Mesodermal cell (in vitro differentiated cells): ENCODE measurements at regions not wholly inside any gene's neighbourhood (a gene's known extent, or its start where the extent isn't known, plus 50 kb on each side); places are given as distances from the start of the nearest gene placed in this dataset.

ENCODE experiments used
- H3K27ac ChIP-seq: 2 replicates; pipeline ENCODE4 v1.7.0; 2013; ENCODE audit warnings: mild to moderate bottlenecking, low read depth, low read length, moderate library complexity; ENCODE audit not compliant: severe bottlenecking
- H3K36me3 ChIP-seq: 2 replicates; pipeline ENCODE4 v1.7.1; 2013; ENCODE audit warnings: mild to moderate bottlenecking, low read length, moderate library complexity; ENCODE audit not compliant: control insufficient read depth, insufficient read depth
- H3K4me1 ChIP-seq: one replicate; pipeline ENCODE4 v1.7.1; 2013; ENCODE audit warnings: mild to moderate bottlenecking, low read length; ENCODE audit not compliant: insufficient read depth, control insufficient read depth, poor library complexity, severe bottlenecking
- H3K4me3 ChIP-seq: 2 replicates; pipeline ENCODE4 v1.7.0; 2013; ENCODE audit warnings: low read length, control low read depth, mild to moderate bottlenecking; ENCODE audit not compliant: insufficient read depth, poor library complexity, severe bottlenecking; ENCODE audit errors: extremely low read depth
- H3K9me3 ChIP-seq: 2 replicates; pipeline ENCODE4 v1.7.1; 2013; ENCODE audit warnings: mild to moderate bottlenecking, low read length, moderate library complexity; ENCODE audit not compliant: control insufficient read depth
- WGBS, 2 experiments: methylation state at CpG; one replicate each; pipeline ENCODE4 v1.1.5; 2013; ENCODE audit warnings: missing lambda C conversion rate in 2 of 2; ENCODE audit not compliant: insufficient coverage in 2 of 2; 5-methylcytosine and 5-hydroxymethylcytosine counted together

GRCh38 chr10:120111628-120112027, 219.1 kb downstream of the SEC23IP start:
- Histone ChIP-seq H3K4me3 (no peak overlapping the region), H3K27ac (no peak overlapping the region), H3K4me1 (peaks cover 8% of the 10 kb centered on the region), H3K36me3 (no peaks in the 10 kb centered on the region), H3K9me3 (no peaks in the 10 kb centered on the region)
- 0% methylated on average over 1 of the region's 3 CpGs; no CpG with 5 or more reads in 1 of the 2 experiments for WGBS, 2 experiments

- H3K4me1 ChIP-seq, result peaks cover 8% of the 10 kb centered on the region
- no peak overlapping the region for H3K4me3 ChIP-seq
- H3K36me3 ChIP-seq, result no peaks in the 10 kb centered on the region
- H3K9me3 ChIP-seq, result no peaks in the 10 kb centered on the region
- H3K27ac ChIP-seq, result no peak overlapping the region
These were observed 220.3 kb downstream of the SEC23IP start for GRCh38 chr10:120112809-120113208.

- H3K27ac ChIP-seq, result no peak overlapping the region
- H3K36me3 ChIP-seq, result no peaks in the 10 kb centered on the region
- WGBS, 2 experiments, result 95 to 97% methylated on average over 5 to 6 of the region's 6 CpGs
- no peak overlapping the region for H3K4me3 ChIP-seq
- no peaks in the 10 kb centered on the region for H3K9me3 ChIP-seq
- peaks cover 8% of the 10 kb centered on the region for H3K4me1 ChIP-seq
These were observed 223.4 kb downstream of the SEC23IP start for GRCh38 chr10:120115959-120116358.

GRCh38 chr10:120121768-120122167, 229.2 kb downstream of the SEC23IP start:
- no peaks in the 10 kb centered on the region for H3K9me3 ChIP-seq
- H3K36me3 ChIP-seq, result no peaks in the 10 kb centered on the region
- H3K4me3 ChIP-seq, result no peak overlapping the region
- no peak overlapping the region for H3K27ac ChIP-seq
- H3K4me1 ChIP-seq, result no peaks in the 10 kb centered on the region
- 100% methylated on average over 1 of the region's 1 CpG; no CpG with 5 or more reads in 1 of the 2 experiments for WGBS, 2 experiments

- H3K36me3 ChIP-seq, result no peaks in the 10 kb centered on the region
- H3K4me1 ChIP-seq, result peaks cover 7% of the 10 kb centered on the region
- WGBS, 2 experiments, result 55 to 56% methylated on average over 3 of the region's 3 CpGs
- no peaks in the 10 kb centered on the region for H3K9me3 ChIP-seq
- H3K27ac ChIP-seq, result no peak overlapping the region
- no peak overlapping the region for H3K4me3 ChIP-seq
These were observed 238.7 kb downstream of the SEC23IP start for GRCh38 chr10:120131183-120131582.

DNA sequence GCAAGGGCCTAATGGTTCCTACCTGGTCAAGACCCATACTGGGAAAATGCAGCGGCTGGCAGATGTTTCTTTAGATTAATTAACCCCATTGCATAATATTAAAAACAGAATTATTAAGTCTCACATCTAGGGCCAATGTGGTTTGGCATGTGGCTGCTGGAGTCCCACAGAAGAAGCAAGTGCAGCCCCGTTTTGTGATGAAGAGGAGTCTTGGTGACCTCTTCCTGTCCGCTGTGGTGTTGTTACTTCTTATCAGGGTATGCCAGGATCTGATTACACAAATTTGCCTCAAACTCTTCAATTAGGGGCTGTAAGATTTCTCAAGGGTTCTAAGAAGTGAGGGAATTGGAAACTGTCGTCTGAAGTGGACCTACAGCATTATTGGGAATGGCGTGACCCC, 240.3 kb downstream of the SEC23IP start:
- Histone ChIP-seq H3K27ac (no peak overlapping the region), H3K36me3 (no peaks in the 10 kb centered on the region), H3K4me3 (no peak overlapping the region), H3K4me1 (no peaks in the 10 kb centered on the region), H3K9me3 (no peaks in the 10 kb centered on the region)
- 83 to 88% methylated on average over 2 to 3 of the region's 5 CpGs for WGBS, 2 experiments

DNA sequence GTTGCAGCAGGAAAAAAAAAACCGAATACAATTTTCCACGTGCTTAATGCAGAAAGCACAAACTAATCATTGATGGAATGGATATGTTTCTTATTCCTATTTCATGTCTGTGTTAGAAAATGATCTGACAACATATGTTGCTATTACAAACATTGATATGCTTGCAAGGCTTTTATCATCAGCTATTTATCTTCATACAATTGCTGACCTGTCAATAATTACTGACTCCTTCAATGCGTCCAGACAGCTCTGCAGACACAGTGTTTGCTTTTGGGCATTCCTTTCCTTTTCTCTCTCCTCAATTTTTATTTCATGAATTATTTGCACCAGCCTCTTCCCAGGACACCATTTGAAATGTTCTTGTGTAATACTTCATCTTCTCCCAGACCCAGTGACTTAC, 246.2 kb downstream of the SEC23IP start:
- no peak overlapping the region for H3K4me3 ChIP-seq
- H3K4me1 ChIP-seq, result no peaks in the 10 kb centered on the region
- 84 to 100% methylated on average over 2 to 3 of the region's 3 CpGs for WGBS, 2 experiments
- no peak overlapping the region for H3K27ac ChIP-seq
- no peaks in the 10 kb centered on the region for H3K36me3 ChIP-seq
- peaks cover 3% of the 10 kb centered on the region for H3K9me3 ChIP-seq

DNA sequence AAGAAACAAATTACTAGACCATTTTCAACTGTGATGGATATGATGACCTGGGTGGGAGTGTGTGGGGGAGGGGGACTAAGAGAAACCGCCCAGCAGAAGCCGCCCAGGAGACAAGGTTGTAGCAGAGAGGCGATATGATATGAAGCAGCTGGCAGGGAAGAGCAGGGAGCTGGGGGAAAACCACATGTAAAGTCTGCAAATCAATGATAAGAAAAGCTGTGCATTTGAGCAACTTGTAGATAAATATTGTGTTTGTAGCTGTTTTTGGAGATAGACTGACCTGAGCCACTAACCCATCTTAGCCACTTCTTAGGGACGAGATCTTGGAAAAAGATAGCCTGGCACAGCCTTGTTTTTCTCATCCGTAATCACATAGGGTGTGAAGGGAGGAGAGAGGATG, 252.6 kb downstream of the SEC23IP start:
- no peaks in the 10 kb centered on the region for H3K4me1 ChIP-seq
- H3K9me3 ChIP-seq, result no peaks in the 10 kb centered on the region
- WGBS, 2 experiments, result 93 to 100% methylated on average over 3 to 4 of the region's 5 CpGs
- no peak overlapping the region for H3K27ac ChIP-seq
- H3K4me3 ChIP-seq, result no peak overlapping the region
- no peaks in the 10 kb centered on the region for H3K36me3 ChIP-seq

DNA sequence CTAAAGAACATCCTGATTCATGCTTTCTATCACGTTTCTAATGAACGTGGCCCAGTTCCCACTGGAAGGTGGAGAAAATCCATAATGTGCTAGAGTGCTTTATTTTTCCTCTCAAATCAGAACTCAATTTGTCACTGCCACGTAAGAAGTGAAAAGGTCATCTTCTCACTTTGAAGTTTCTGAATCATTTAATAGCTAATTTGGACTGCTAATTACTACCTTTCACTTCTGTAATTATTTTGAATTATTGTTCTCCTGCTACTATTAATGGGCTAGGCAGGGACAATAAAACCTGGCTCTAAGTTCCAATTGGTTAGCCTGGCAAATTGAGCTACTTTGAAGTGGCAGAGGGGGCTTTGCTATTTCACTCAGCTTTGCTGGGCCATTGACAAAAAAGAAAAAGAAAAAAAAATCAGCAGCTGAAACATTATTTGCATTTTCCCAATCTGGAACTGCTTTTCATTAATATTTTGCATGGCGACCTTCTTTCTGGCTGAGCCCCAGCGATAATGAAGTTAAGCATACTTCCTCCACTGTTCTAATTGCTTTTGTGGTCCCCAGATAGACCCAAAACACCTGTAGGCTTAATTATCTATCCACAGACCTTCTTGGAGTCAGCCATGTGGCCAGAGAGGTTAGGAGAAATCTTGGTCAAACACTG, 264.2 kb downstream of the SEC23IP start:
- Histone ChIP-seq H3K9me3 (no peaks in the 10 kb centered on the region), H3K36me3 (no peaks in the 10 kb centered on the region), H3K27ac (no peak overlapping the region), H3K4me3 (no peak overlapping the region), H3K4me1 (no peaks in the 10 kb centered on the region)
- 95 to 100% methylated on average over 2 to 4 of the region's 5 CpGs for WGBS, 2 experiments

DNA sequence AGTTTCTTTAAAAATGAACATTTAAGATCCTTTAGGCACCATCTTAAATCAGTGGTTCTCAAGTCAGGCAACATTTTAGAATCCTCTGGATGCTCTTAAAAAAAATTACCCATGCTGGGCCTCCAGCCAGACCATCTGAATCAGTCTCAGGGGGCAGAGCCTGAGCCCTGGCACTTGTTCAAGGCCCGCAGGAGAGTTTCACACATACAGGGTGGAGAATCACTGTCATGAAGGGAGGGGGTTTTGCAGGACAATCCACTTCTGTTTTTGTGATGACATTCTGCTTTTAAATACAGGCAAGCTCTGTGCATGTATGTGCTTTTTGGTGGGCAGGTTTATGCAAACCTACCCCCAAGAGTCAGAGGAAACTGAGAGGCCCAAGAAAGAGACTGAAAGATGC, 268.6 kb downstream of the SEC23IP start:
- H3K9me3 ChIP-seq, result no peaks in the 10 kb centered on the region
- no peaks in the 10 kb centered on the region for H3K4me1 ChIP-seq
- H3K4me3 ChIP-seq, result no peak overlapping the region
- WGBS, 2 experiments, result 71% methylated on average over 1 of the region's 1 CpG; no CpG with 5 or more reads in 1 of the 2 experiments
- H3K36me3 ChIP-seq, result no peaks in the 10 kb centered on the region
- no peak overlapping the region for H3K27ac ChIP-seq

DNA sequence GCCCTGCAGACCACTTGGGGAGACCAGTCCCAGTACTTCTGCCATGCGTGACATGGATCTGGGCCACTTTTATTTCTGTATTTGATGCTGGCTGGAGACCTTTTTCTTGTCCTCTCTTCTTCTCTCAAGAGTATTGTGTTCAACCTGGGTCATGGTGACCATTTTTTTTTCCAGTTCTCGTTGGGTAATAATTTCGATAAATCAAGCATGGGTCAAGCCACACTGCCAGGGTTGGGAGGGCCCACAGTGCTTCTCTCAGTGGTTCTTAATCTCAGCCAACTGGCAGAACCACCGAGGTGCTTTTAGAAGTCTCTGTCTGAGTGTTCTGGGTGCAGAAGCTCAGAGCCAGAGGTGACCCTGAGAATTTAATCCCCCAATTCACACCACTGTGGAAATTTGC, 269.9 kb downstream of the SEC23IP start:
- 82 to 95% methylated on average over 3 of the region's 4 CpGs for WGBS, 2 experiments
- no peak overlapping the region for H3K4me3 ChIP-seq
- H3K9me3 ChIP-seq, result no peaks in the 10 kb centered on the region
- no peaks in the 10 kb centered on the region for H3K36me3 ChIP-seq
- H3K27ac ChIP-seq, result no peak overlapping the region
- no peaks in the 10 kb centered on the region for H3K4me1 ChIP-seq
